LNCaP clone FGC (cell line): ENCODE measurements at regions not wholly inside any gene's neighbourhood (a gene's known extent, or its start where the extent isn't known, plus 50 kb on each side); places are given as distances from the start of the nearest gene placed in this dataset.

ENCODE experiments used
- DNase-seq: peaks from one replicate; pipeline ENCODE4 v3.0.0-alpha.2; 2011; ENCODE audit warnings: low read depth
- H3K4me3 ChIP-seq: 2 replicates; pipeline ENCODE4 v1.5.1; 2011; ENCODE audit warnings: mild to moderate bottlenecking, low read depth, low read length, control low read depth
- TF ChIP-seq, protein P1 (sequence below): IDR thresholded peaks from 2 replicates; pipeline ENCODE4 v1.5.1; 2012; ENCODE audit warnings: mild to moderate bottlenecking; ENCODE audit not compliant: control insufficient read depth, insufficient read depth; ENCODE audit errors: extremely low read depth

GRCh38 chr7:21253740-21254687 lies 173.9 kb upstream of the SP4 start:
- TF ChIP-seq, protein P1, sequence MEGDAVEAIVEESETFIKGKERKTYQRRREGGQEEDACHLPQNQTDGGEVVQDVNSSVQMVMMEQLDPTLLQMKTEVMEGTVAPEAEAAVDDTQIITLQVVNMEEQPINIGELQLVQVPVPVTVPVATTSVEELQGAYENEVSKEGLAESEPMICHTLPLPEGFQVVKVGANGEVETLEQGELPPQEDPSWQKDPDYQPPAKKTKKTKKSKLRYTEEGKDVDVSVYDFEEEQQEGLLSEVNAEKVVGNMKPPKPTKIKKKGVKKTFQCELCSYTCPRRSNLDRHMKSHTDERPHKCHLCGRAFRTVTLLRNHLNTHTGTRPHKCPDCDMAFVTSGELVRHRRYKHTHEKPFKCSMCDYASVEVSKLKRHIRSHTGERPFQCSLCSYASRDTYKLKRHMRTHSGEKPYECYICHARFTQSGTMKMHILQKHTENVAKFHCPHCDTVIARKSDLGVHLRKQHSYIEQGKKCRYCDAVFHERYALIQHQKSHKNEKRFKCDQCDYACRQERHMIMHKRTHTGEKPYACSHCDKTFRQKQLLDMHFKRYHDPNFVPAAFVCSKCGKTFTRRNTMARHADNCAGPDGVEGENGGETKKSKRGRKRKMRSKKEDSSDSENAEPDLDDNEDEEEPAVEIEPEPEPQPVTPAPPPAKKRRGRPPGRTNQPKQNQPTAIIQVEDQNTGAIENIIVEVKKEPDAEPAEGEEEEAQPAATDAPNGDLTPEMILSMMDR: peak; percentile 83
- no peak for DNase-seq
- no peak overlapping the region for H3K4me3 ChIP-seq

GRCh38 chr7:21256310-21256877 lies 171.5 kb upstream of the SP4 start:
- DNase-seq: no peak
- TF ChIP-seq, protein P1: peak; percentile 56
- H3K4me3 ChIP-seq: no peak overlapping the region

GRCh38 chr7:21260939-21261338 lies 166.9 kb upstream of the SP4 start:
- no peak for DNase-seq
- TF ChIP-seq, protein P1: no peak

GRCh38 chr7:21261627-21262594 lies 166.0 kb upstream of the SP4 start:
- TF ChIP-seq, protein P1: peak; percentile 72
- H3K4me3 ChIP-seq: no peak overlapping the region
- no peak for DNase-seq

More at GRCh38 chr7:21260939-21261338, 166.9 kb upstream of the SP4 start:
- H3K4me3 ChIP-seq: no peak overlapping the region

- no peak for DNase-seq
- no peak overlapping the region for H3K4me3 ChIP-seq
- TF ChIP-seq, protein P1: no peak
These were observed 158.9 kb upstream of the SP4 start for GRCh38 chr7:21269021-21269420.

DNA sequence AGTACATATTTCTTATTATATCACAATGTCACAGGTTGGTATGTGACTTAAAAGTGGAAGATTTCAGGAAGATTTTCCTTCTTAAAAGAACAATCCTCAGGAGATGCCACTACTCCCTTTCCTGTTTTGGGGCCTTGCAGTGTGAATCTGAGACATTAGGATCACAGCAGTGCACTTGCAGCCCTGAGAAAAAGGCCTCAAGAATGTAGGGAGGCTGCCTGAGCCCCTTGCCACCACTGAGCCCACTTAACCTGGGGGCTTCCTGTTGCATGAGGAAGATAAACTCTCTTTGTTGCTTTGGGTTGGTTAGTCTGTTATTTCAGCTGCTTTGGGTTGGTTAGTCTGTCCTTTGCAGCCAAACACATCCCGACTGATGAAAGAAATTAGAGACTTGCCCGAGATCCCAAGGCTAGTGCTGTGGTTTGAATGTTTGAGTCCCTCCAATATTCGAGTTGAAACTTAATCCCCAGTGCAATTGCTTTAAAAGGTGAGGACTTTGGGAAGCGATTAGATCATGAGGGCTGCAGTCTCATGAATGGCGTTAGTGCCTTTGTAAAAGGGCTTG lies 151.3 kb upstream of the SP4 start:
- TF ChIP-seq, protein P1: no peak
- no peak overlapping the region for H3K4me3 ChIP-seq
- DNase-seq: no peak
